ENCODE measurements at regions not wholly inside any gene's neighbourhood (a gene's known extent, or its start where the extent isn't known, plus 50 kb on each side); places are given as distances from the start of the nearest gene placed in this dataset. TPM values are rescaled to one million over a fixed set of nuclear protein-coding genes. Genes with fewer than 3 reads are reported as not detected.

DNA sequence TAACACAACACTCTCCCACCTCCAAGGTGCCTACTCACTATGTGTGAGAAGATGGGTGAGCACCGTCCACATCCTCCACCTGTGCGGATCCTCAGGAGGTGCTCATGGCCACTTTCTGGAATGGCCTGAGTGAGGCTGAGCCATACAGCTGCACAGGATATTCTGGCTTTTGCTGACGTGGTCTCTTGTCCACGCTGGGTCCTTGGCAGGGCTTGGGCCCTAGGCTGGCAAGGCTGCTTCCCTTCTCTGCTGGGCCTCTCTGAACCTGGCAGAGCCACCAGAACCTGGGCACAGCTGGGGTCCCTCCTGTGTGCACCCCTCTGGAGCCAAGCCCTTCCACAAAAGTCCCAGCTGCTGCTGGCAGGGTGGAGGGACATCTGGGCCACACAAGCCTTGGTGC lies 56.4 kb upstream of the IER5L start:
- H3K9me3 ChIP-seq (ENCODE audit: control insufficient read depth in 3 of 3, low read length in 3 of 3), result peaks cover 0 to 2% (median 2%) of the 10 kb centered on the region in 3 donors
- peaks cover 0 to 3% (median 0%) of the 10 kb centered on the region in 3 donors for H3K27me3 ChIP-seq (ENCODE audit: control insufficient read depth in 3 of 3, insufficient read depth in 3 of 3, low read length in 3 of 3)
- no peak overlapping the region for H3K9ac ChIP-seq (ENCODE audit: low read depth in 1 of 3, low read length in 3 of 3)
- no peak overlapping the region for H3K4me3 ChIP-seq (ENCODE audit: low read length in 3 of 3)
- H3K4me1 ChIP-seq (ENCODE audit: control insufficient read depth in 3 of 3, insufficient read depth in 3 of 3, low read length in 3 of 3), result no peaks in the 10 kb centered on the region
- H3K36me3 ChIP-seq (ENCODE audit: control insufficient read depth in 3 of 3, insufficient read depth in 3 of 3, low read length in 3 of 3), result no peaks in the 10 kb centered on the region
- no peak overlapping the region for H3K27ac ChIP-seq (ENCODE audit: low read depth, low read length)

- Histone ChIP-seq H3K27ac (ENCODE audit: low read depth, low read length) (no peak overlapping the region), H3K9ac (ENCODE audit: low read depth in 1 of 3, low read length in 3 of 3) (no peak overlapping the region), H3K9me3 (ENCODE audit: control insufficient read depth in 3 of 3, low read length in 3 of 3) (peaks cover 0 to 2% (median 2%) of the 10 kb centered on the region in 3 donors), H3K36me3 (ENCODE audit: control insufficient read depth in 3 of 3, insufficient read depth in 3 of 3, low read length in 3 of 3) (no peaks in the 10 kb centered on the region), H3K4me3 (ENCODE audit: low read length in 3 of 3) (no peak overlapping the region), H3K27me3 (ENCODE audit: control insufficient read depth in 3 of 3, insufficient read depth in 3 of 3, low read length in 3 of 3) (peaks cover 0 to 3% (median 0%) of the 10 kb centered on the region in 3 donors), H3K4me1 (ENCODE audit: control insufficient read depth in 3 of 3, insufficient read depth in 3 of 3, low read length in 3 of 3) (no peaks in the 10 kb centered on the region)
These were observed 55.0 kb upstream of the IER5L start for GRCh38 chr9:129232839-129233591.

DNA sequence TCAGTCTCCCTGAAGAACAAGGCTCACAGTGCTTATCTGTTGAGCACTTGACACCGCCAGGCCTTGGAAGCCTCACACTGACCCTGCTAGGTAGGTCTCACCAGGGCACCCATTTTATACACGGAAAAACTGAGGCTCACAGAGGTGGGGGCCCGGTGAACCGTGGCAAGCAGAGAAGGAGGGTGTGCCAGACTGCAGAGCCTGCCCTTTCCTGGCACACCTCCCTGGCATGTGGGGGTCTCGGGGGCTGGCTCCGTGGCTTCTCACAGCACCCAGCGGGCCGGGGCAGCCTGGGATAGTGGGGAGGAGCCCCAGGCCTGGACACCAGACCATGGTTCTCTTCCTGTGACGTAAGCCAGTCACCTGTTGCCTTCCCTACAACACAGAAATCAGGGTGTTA lies 53.7 kb upstream of the IER5L start:
- Histone ChIP-seq H3K4me1 (ENCODE audit: control insufficient read depth in 3 of 3, insufficient read depth in 3 of 3, low read length in 3 of 3) (no peaks in the 10 kb centered on the region), H3K4me3 (ENCODE audit: low read length in 3 of 3) (no peak overlapping the region), H3K9me3 (ENCODE audit: control insufficient read depth in 3 of 3, low read length in 3 of 3) (peaks cover 0 to 2% (median 2%) of the 10 kb centered on the region in 3 donors), H3K36me3 (ENCODE audit: control insufficient read depth in 3 of 3, insufficient read depth in 3 of 3, low read length in 3 of 3) (no peaks in the 10 kb centered on the region), H3K27me3 (ENCODE audit: control insufficient read depth in 3 of 3, insufficient read depth in 3 of 3, low read length in 3 of 3) (peaks cover 0 to 3% (median 0%) of the 10 kb centered on the region in 3 donors), H3K27ac (ENCODE audit: low read depth, low read length) (no peak overlapping the region), H3K9ac (ENCODE audit: low read depth in 1 of 3, low read length in 3 of 3) (no peak overlapping the region)

DNA sequence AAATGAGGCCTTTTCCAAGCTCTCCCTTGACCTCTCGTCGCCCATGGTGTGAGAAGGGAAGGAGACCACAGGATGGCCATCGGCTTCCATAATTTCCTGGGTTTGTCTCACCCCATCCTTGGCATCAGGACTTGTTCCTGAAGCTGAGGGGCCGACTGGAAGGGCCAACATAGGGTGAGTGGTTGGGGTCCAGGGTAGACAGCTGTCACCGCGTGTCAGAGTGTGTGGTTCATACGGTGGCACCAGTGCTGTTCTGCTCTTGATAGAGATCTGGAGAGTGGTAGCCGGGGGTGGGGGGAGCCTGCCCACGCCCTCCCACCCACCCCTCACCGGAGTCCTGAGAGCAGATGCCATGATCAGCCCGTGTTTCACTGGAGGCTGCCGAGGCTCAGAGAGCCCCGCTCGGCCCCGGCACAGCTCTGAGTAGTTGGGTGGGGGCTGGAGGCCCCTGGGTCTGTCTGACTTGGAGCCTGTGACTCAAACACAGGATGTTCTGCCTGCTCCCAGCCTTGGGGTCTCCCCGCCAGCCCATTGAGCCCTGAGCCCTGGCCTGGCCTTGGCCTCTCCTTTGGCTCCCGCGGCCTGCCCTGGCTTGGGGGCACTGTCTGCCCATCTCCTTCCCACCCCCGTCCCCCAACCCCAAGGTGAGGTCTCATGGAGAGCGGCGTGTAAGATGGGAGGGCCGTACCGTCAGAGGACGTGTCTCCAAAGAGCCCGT lies 53.1 kb upstream of the IER5L start:
- no peaks in the 10 kb centered on the region for H3K4me1 ChIP-seq (ENCODE audit: control insufficient read depth in 3 of 3, insufficient read depth in 3 of 3, low read length in 3 of 3)
- no peaks in the 10 kb centered on the region for H3K36me3 ChIP-seq (ENCODE audit: control insufficient read depth in 3 of 3, insufficient read depth in 3 of 3, low read length in 3 of 3)
- H3K27ac ChIP-seq (ENCODE audit: low read depth, low read length), result no peak overlapping the region
- peaks cover 0 to 3% (median 0%) of the 10 kb centered on the region in 3 donors for H3K27me3 ChIP-seq (ENCODE audit: control insufficient read depth in 3 of 3, insufficient read depth in 3 of 3, low read length in 3 of 3)
- no peak overlapping the region for H3K4me3 ChIP-seq (ENCODE audit: low read length in 3 of 3)
- H3K9me3 ChIP-seq (ENCODE audit: control insufficient read depth in 3 of 3, low read length in 3 of 3), result peaks cover 0 to 2% (median 2%) of the 10 kb centered on the region in 3 donors
- H3K9ac ChIP-seq (ENCODE audit: low read depth in 1 of 3, low read length in 3 of 3), result no peak overlapping the region

- no peak overlapping the region for H3K9ac ChIP-seq (ENCODE audit: low read depth in 1 of 3, low read length in 3 of 3)
- no peak overlapping the region for H3K4me3 ChIP-seq (ENCODE audit: low read length in 3 of 3)
- H3K27me3 ChIP-seq (ENCODE audit: control insufficient read depth in 3 of 3, insufficient read depth in 3 of 3, low read length in 3 of 3), result no peaks in the 10 kb centered on the region
- H3K27ac ChIP-seq (ENCODE audit: low read depth, low read length), result no peak overlapping the region
- H3K9me3 ChIP-seq (ENCODE audit: control insufficient read depth in 3 of 3, low read length in 3 of 3), result peaks cover 0 to 2% (median 2%) of the 10 kb centered on the region in 3 donors
- H3K36me3 ChIP-seq (ENCODE audit: control insufficient read depth in 3 of 3, insufficient read depth in 3 of 3, low read length in 3 of 3), result no peaks in the 10 kb centered on the region
- peaks cover 0 to 2% (median 0%) of the 10 kb centered on the region in 3 donors for H3K4me1 ChIP-seq (ENCODE audit: control insufficient read depth in 3 of 3, insufficient read depth in 3 of 3, low read length in 3 of 3)
These were observed 52.2 kb upstream of the IER5L start for GRCh38 chr9:129230302-129230701.

Small RNA genes in the stretch of these regions (small RNA-seq; reads per million reads assigned to genes)
- gene AL353803.5 (not detected), gene RN7SL159P (not detected)

Data from skeletal muscle tissue (tissue), 4 donors.